Tibial nerve (tissue), 4 donors: ENCODE measurements at regions not wholly inside any gene's neighbourhood (a gene's known extent, or its start where the extent isn't known, plus 50 kb on each side); places are given as distances from the start of the nearest gene placed in this dataset.

ENCODE experiments used
- EP300 ChIP-seq, 2 donors: sonication (generic); formaldehyde crosslinking; IDR thresholded peaks; one replicate each; pipeline ENCODE4 v1.6.1; 2017; ENCODE audit warnings: antibody characterized with exemption in 2 of 2, mild to moderate bottlenecking in 1 of 2
- POLR2A ChIP-seq, 2 donors: fragments of 450-650 bp; IDR thresholded peaks; one replicate each; pipeline ENCODE4 v1.6.1; 2017; ENCODE audit warnings: antibody characterized with exemption in 2 of 2, mild to moderate bottlenecking in 2 of 2, moderate library complexity in 2 of 2
- TF ChIP-seq, protein P1 (sequence below), 5 experiments: fragments of 200-600 bp in 3 of 5; fragments of 450-650 bp in 2 of 5; sonication (generic) in 3 of 5; IDR thresholded peaks; one replicate each; pipeline ENCODE4 v1.5.1; 2016 to 2019; ENCODE audit warnings: antibody characterized with exemption in 5 of 5, mild to moderate bottlenecking in 3 of 5, moderate library complexity in 2 of 5

DNA sequence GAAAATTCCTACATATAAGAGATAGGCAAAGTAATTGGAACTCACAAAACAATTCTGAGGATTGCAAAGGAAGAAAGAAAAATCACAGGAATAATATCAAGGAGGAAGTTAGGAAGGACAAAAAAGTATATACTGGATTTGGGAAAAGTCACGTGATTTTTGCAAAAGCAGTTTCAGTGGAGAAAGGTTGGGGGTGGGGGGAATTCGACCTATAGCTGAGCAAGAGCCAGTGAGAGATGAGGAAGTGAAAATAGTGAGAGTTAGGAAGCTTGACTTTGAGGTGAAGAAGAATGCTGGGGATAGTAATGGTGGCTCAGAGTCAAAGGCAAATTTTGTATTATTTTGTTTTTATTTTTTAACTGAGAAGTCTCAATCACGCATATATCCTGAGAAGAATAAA lies 438.0 kb upstream of the PMFBP1 start:
- TF ChIP-seq, protein P1, sequence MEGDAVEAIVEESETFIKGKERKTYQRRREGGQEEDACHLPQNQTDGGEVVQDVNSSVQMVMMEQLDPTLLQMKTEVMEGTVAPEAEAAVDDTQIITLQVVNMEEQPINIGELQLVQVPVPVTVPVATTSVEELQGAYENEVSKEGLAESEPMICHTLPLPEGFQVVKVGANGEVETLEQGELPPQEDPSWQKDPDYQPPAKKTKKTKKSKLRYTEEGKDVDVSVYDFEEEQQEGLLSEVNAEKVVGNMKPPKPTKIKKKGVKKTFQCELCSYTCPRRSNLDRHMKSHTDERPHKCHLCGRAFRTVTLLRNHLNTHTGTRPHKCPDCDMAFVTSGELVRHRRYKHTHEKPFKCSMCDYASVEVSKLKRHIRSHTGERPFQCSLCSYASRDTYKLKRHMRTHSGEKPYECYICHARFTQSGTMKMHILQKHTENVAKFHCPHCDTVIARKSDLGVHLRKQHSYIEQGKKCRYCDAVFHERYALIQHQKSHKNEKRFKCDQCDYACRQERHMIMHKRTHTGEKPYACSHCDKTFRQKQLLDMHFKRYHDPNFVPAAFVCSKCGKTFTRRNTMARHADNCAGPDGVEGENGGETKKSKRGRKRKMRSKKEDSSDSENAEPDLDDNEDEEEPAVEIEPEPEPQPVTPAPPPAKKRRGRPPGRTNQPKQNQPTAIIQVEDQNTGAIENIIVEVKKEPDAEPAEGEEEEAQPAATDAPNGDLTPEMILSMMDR (IDR thresholded peaks at IDR 0.05) = no peak
- TF ChIP-seq EP300 (IDR thresholded peaks at IDR 0.05) (no peak), POLR2A (IDR thresholded peaks at IDR 0.05) (no peak)
